Testis (tissue), 2 donors: ENCODE measurements at regions not wholly inside any gene's neighbourhood (a gene's known extent, or its start where the extent isn't known, plus 50 kb on each side); places are given as distances from the start of the nearest gene placed in this dataset.

Source experiments
- DNase-seq: peaks from one replicate; pipeline ENCODE4 v3.0.0-alpha.2; 2019
- H3K27ac ChIP-seq, 2 donors: fragments of 200-600 bp; sonication (generic); one replicate each; pipeline ENCODE4 v1.5.1; 2019
- H3K27me3 ChIP-seq: fragments of 200-600 bp; sonication (generic); one replicate; pipeline ENCODE4 v1.5.1; 2019
- H3K36me3 ChIP-seq: fragments of 200-600 bp; sonication (generic); one replicate; pipeline ENCODE4 v1.5.1; 2017; ENCODE audit warnings: low read depth; ENCODE audit errors: missing control alignments
- H3K4me1 ChIP-seq: fragments of 200-600 bp; sonication (generic); one replicate; pipeline ENCODE4 v1.5.1; 2019
- H3K4me3 ChIP-seq, 2 donors: fragments of 200-600 bp; sonication (generic); one replicate each; pipeline ENCODE4 v1.5.1; 2017 to 2019
- H3K9me3 ChIP-seq: fragments of 200-600 bp; sonication (generic); one replicate; pipeline ENCODE4 v1.5.1; 2017
- POLR2A ChIP-seq: fragments of 450-650 bp; IDR thresholded peaks from one replicate; pipeline ENCODE4 v1.6.1; 2017; ENCODE audit warnings: antibody characterized with exemption, mild to moderate bottlenecking, moderate library complexity
- WGBS, 2 donors: methylation state at CpG; one replicate each; pipeline ENCODE4 v1.1.5; 2018; 5-methylcytosine and 5-hydroxymethylcytosine counted together
- intact Hi-C: fragments of 100-400 bp; cut with DNase I; formaldehyde crosslinking; loops from one replicate; pipeline ENCODE4 v1.15.1; 2023; ENCODE audit warnings: low total_unique reads
- TF ChIP-seq, protein P1 (sequence below), 3 experiments: fragments of 450-650 bp in 2 of 3; fragments of 200-600 bp in 1 of 3; sonication (generic) in 1 of 3; IDR thresholded peaks; one replicate each; pipeline ENCODE4 v1.5.1; 2016 to 2019; ENCODE audit warnings: antibody characterized with exemption in 3 of 3, mild to moderate bottlenecking in 2 of 3, moderate library complexity in 1 of 3

DNA sequence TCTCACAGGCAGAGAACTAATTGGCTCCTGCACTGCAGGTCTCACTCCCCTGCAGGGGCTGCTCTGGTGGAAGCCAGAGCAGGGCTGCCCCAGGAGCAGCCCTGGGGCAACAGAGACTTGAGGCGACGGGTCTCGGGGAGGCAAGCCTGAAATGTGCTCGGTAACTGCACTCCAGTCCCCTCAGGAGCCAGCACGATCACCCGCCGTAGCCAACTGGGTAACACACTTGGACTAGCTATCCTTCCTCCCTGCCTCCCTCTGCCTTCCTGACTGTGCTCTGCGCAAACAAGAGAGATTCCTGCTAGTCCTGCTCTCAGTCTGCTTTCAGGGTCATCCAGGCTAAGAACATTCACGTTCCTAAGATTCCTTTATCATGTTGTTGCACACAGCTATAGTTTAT is 140.7 kb upstream of the NSMCE3 start:
- Histone ChIP-seq H3K27ac (no peak overlapping the region), H3K36me3 (no peaks in the 10 kb centered on the region), H3K4me3 (no peak overlapping the region), H3K27me3 (no peaks in the 10 kb centered on the region), H3K4me1 (peaks cover 6% of the 10 kb centered on the region), H3K9me3 (no peaks in the 10 kb centered on the region)
- TF ChIP-seq, protein P1, sequence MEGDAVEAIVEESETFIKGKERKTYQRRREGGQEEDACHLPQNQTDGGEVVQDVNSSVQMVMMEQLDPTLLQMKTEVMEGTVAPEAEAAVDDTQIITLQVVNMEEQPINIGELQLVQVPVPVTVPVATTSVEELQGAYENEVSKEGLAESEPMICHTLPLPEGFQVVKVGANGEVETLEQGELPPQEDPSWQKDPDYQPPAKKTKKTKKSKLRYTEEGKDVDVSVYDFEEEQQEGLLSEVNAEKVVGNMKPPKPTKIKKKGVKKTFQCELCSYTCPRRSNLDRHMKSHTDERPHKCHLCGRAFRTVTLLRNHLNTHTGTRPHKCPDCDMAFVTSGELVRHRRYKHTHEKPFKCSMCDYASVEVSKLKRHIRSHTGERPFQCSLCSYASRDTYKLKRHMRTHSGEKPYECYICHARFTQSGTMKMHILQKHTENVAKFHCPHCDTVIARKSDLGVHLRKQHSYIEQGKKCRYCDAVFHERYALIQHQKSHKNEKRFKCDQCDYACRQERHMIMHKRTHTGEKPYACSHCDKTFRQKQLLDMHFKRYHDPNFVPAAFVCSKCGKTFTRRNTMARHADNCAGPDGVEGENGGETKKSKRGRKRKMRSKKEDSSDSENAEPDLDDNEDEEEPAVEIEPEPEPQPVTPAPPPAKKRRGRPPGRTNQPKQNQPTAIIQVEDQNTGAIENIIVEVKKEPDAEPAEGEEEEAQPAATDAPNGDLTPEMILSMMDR (IDR thresholded peaks at IDR 0.05) = no peak
- no peak for TF ChIP-seq POLR2A
- intact Hi-C loops = no loop called here
- 46 to 48% methylated on average over 8 to 9 of the region's 9 CpGs for WGBS, 2 donors
- DNase-seq = no peak

DNA sequence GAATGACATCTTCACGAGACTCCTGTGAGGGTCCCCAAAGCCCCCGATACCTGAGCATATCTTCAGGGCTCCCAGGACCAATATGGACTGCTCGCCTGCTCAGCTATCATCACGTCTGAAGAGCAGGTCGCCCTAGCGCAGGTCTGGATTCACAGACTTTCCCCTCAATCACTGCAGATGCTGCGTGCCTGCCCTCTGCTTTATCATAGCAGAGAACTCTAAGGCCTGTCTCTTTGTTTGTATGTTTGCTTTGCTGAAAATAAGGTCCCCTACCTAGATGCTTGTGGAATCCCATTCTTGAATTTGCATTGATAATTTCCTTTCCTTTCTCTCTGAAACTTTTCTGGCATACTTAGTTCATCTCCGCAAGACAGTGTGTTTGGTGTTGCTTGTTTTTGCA is 140.3 kb upstream of the NSMCE3 start:
- Histone ChIP-seq H3K27ac (no peak overlapping the region), H3K4me3 (no peak overlapping the region), H3K9me3 (no peaks in the 10 kb centered on the region), H3K27me3 (no peaks in the 10 kb centered on the region), H3K36me3 (no peaks in the 10 kb centered on the region), H3K4me1 (peaks cover 6% of the 10 kb centered on the region)
- DNase-seq = no peak
- TF ChIP-seq, protein P1 (IDR thresholded peaks at IDR 0.05) = no peak
- TF ChIP-seq POLR2A = no peak
- intact Hi-C loops = no loop called here
- 76 to 86% methylated on average over 8 of the region's 8 CpGs for WGBS, 2 donors

DNA sequence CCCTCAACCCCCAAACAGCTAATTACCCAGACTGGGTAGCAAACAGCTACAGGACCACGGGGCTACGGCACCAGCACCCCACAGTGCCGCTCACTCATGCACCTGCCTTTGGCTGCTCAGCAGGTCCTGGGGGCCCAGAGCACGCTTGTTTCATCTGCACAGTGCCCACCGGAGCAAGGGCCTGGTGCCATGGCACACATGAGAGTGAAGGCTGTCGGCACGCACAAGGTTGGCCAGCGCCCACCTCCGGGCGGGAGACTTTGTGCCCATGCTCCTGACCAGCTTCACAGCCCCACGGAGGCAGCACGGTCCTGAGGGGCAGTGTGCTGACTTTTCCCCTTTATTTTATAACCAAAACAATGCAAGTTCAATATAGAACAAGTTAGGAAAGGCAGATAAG is 135.9 kb upstream of the NSMCE3 start:
- Histone ChIP-seq H3K27ac (no peak overlapping the region), H3K4me3 (no peak overlapping the region), H3K9me3 (no peaks in the 10 kb centered on the region), H3K27me3 (no peaks in the 10 kb centered on the region), H3K36me3 (no peaks in the 10 kb centered on the region), H3K4me1 (peaks cover 6% of the 10 kb centered on the region)
- TF ChIP-seq, protein P1 (IDR thresholded peaks at IDR 0.05) = no peak
- TF ChIP-seq POLR2A = no peak
- 89% methylated on average over 12 of the region's 12 CpGs for WGBS, 2 donors
- intact Hi-C loops = no loop called here
- DNase-seq = no peak

DNA sequence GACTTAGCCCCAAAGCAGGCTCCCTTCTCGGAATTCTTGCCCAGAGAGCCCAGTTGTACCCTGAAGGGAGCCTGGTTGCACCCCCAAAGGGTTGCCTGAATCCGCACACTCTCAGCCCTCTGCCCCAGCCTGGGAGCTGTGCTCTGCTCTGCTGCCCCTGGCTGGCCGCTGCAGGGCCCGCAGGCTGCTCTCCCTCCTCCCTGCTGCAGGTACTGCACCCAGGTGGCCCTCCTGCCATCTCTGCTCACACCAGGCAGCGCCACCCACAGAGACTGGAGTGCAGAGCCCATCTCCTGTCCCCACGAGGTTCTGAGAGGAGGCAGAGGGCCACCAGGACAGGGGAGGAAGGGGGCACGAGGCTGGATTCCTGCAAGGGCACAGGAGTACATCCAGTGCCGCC is 134.2 kb upstream of the NSMCE3 start:
- Histone ChIP-seq H3K36me3 (no peaks in the 10 kb centered on the region), H3K27ac (no peak overlapping the region), H3K4me1 (no peaks in the 10 kb centered on the region), H3K9me3 (no peaks in the 10 kb centered on the region), H3K4me3 (no peak overlapping the region), H3K27me3 (no peaks in the 10 kb centered on the region)
- DNase-seq = no peak
- intact Hi-C loops = no loop called here
- 62 to 63% methylated on average over 4 to 8 of the region's 8 CpGs for WGBS, 2 donors
- TF ChIP-seq POLR2A = no peak
- TF ChIP-seq, protein P1 (IDR thresholded peaks at IDR 0.05) = no peak

DNA sequence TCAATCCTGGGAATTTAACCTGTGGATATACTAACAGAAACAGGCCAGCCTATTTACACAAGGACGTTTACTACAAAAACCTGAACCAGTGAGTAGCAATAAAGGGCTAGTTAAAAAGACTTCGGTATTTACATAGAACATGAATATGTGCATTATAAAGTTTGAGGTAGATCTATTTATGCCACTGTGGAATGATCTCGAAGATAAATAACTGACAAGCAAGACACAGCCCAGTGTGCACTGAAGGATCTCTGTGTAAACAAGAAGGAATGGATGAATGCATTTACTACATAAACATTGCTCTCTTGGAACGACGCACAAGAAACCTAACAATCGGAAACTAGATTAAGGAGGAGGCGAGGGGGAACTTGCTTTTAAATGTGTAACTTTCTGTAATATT is 132.0 kb upstream of the NSMCE3 start:
- H3K4me1 ChIP-seq = no peaks in the 10 kb centered on the region
- TF ChIP-seq POLR2A = no peak
- no peak overlapping the region for H3K4me3 ChIP-seq
- no peaks in the 10 kb centered on the region for H3K27me3 ChIP-seq
- DNase-seq = no peak
- H3K9me3 ChIP-seq = no peaks in the 10 kb centered on the region
- no peaks in the 10 kb centered on the region for H3K36me3 ChIP-seq
- no peak overlapping the region for H3K27ac ChIP-seq
- WGBS, 2 donors = 72 to 75% methylated on average over 7 of the region's 7 CpGs
- intact Hi-C loops = no loop called here
